Stimulated activated CD8-positive, alpha-beta memory T cell treated with anti-CD3 and anti-CD28 coated beads, Interleukin-15, amount 100 ng/mL, for 48 hours (primary cell): ENCODE measurements at regions not wholly inside any gene's neighbourhood (a gene's known extent, or its start where the extent isn't known, plus 50 kb on each side); places are given as distances from the start of the nearest gene placed in this dataset.

Experiments
- DNase-seq, 2 donors: peaks; one replicate each; pipeline ENCODE4 v3.0.0-alpha.2; 2020; ENCODE audit warnings: low read depth in 2 of 2

DNA sequence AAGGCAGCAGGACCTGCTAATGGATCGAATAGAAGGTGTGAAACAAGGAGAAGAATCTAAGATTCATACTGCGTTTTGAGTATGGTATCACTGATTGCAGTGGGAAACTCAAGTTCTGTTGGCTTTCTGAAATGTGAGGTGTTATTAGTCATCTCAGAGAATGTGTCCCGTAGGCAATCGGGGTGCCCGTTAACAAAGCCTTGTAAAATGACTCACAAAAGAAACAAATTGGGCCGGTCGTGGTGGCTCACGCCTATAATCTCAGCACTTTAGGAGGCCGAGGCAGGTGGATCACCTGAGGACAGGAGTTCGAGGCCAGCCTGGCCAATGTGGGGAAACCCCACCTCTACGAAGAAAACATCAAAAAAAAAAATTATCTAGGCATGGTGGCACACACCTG, 118.2 kb upstream of the C7orf33 start:
- no peak for DNase-seq

DNA sequence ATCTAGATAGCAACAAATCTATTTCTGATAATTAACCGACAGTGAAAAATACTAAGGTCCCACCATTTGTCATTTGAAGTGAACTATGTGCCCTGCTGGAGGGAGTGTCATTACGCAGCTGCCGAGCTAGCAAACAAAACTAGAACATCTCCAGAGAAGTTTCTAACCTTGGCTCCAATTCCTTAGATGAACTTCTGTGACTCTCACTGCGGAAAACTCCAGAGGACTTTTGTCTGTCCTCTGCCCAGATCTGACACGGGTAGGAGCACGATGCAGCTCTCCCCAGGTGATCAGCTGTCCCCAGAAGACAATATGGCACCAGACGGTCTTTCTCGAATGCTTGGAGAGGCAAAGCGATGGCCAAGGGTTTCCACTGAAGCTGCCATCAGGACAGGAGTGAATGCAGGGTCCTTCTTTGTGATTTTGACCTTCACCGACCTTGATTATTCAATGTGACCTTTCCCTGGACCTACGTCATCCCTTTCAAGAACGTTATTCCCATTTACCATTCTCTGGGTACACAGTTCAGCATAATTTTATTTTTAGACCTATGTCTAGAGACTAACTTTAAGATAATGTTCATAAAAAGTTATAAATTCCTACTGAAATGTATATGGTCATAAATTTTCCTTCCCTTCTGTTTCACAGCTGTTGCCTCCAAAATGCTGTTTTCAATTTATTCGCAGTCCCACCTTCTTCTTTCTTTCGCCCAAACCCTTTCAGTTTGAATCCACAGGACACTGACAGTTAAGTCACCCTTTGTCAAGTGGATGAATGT, 116.7 kb upstream of the C7orf33 start:
- no peak for DNase-seq

- no peak for DNase-seq
These were observed 116.0 kb upstream of the C7orf33 start for GRCh38 chr7:148474481-148475025.

- DNase-seq: no peak
These were observed 112.0 kb upstream of the C7orf33 start for GRCh38 chr7:148478551-148478950.

- DNase-seq: no peak
These were observed 110.0 kb upstream of the C7orf33 start for GRCh38 chr7:148480479-148481146.

DNA sequence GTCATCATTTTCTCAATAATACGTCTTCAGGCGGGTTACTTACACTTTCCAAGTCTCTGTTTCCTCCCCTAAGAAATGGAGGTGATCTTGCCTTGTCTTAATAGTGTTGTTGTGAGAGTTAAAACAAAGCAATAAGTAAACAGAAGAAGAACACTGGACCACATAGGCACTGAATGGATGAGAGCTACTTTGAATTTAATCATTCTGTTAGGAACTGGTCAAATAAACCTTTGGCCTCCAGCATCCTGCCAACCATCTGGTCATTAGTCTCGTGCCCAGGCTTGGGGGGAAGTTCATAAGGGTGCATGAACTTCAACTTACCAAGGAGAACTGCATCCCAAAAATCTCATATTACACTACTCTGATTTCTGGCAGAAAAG, 109.4 kb upstream of the C7orf33 start:
- no peak for DNase-seq

- DNase-seq: no peak
These were observed 108.5 kb upstream of the C7orf33 start for GRCh38 chr7:148481971-148482626.

DNA sequence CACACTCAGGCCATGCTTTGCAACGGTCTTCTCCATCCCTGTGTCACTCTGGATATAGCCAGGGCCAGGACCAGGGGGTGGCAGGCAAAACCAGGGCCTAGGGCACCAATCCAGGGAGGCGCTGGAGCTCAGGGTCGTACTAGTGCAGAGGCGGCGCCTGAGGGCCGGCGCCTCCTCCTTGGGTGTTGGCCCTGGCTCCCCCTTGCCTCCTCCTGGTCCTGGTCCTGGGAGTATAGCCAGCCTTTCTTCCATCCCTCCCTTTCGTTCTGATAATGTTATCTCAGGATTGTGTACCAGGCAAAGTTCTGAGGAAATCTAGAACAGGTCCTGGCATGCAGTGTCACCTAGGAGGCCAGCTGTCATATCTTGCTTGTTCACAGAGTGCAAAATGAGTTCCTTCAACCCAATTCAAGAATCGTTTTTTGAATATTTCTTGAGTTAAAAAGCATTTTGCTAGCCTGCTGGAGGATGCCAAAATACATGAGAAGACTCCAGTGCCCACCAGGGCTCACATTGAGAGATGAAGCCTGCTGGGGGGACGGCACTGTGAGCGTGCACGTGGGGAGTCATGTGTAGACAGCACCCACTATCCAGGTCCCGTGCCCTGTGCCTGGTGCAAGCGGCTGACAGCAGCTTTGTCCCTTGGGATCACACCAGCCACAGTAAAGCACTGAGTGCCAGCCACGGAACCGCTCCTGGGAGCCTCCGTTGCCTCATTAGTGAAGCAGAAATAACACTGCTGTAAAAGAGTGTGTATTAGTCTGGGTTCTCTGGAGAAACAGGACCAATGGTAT, 106.9 kb upstream of the C7orf33 start:
- DNase-seq: no peak

DNA sequence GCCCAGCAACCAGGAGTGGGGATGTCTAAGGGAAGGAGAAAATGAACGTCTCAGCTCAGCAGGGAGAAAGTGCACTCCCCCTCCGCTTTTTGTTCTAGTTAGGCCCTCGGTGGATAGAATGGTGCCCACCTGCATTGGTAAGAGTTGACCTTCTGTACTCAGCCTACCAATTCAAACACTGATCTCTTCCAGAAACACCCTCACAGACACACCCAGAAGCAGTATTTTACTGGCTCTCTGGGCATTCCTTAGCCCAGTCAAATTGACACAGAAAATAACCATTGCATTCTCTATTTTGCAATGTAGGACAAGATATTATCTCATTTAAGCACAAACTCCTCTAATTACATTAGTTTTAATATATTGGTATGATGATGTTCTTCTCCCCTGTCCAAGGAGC, 106.1 kb upstream of the C7orf33 start:
- DNase-seq: no peak

- no peak for DNase-seq
These were observed 104.9 kb upstream of the C7orf33 start for GRCh38 chr7:148485618-148486017.

DNA sequence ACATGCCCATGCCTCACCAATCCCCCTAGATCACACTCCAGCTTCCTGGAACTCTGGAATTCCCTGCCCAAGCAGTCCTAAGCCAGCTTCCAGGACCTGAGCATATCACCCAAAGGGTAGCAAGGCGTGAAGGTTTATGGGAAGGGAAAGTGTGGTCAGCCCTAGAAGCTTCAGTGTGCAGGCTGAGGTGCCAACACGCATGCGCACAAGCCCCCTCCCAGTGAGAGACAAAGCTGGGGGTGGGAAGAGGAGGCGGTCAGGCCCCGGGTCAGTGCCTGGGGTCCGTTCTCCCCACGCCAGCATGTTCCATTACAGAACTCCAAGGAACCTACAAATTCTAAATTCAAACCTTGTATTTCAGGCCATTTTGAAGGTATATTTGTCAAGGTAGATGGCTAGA, 103.6 kb upstream of the C7orf33 start:
- DNase-seq: no peak

- DNase-seq: no peak
These were observed 102.7 kb upstream of the C7orf33 start for GRCh38 chr7:148487912-148488311.

DNA sequence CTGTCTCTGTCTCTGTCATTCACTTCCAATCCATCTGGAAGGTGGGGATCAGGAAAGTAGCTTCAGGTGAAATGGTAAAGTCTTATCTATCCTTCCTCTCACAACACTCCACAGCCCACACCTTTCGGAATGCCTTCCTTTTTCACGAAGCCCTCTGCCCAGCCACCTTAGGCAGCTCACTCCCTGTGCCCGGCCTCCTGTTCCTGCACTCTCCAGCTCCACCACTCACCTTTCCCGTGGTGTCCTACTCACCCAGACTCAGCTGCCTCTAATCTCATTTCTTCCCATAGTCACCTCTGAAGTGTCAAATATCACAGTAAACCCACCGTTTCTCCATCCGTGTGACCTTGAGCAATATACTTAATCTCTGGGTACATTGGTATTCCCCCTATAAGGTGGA, 100.9 kb upstream of the C7orf33 start:
- no peak for DNase-seq

DNA sequence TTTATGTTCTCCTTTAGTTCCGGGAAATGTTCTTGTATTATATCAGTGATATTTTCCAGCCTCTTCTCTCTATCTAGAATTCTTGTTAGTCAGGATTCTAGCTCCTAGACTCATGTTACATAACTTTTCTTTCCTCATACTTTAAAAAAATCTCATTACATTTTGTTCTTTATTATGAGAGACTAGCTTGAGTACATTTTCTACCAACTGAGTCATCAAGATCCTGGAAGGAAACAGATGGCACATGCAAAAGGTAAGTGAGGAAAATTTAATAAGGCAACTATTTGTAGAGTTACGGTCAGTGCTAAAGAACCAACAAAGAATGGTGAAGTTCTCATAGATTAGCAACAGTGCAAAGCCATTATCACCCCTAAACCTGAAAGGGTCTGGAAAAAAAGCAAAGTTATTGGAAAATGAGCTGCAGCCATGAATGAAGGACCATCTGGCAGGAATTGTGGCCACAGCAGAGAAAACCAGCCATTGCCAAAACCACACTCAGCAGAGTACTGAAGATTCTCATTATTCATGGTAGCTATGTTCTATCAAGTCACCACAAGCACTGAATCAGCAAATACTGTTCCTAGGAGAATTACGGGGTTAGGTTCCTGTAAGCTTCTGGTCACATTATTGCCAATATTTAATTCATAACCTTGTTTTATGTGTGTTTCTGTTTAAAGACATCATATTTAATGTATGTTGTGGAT, 98.3 kb upstream of the C7orf33 start:
- DNase-seq: no peak

GRCh38 chr7:148495605-148496004, 95.0 kb upstream of the C7orf33 start:
- DNase-seq: no peak

- no peak for DNase-seq
These were observed 89.6 kb upstream of the C7orf33 start for GRCh38 chr7:148500978-148501377.

DNA sequence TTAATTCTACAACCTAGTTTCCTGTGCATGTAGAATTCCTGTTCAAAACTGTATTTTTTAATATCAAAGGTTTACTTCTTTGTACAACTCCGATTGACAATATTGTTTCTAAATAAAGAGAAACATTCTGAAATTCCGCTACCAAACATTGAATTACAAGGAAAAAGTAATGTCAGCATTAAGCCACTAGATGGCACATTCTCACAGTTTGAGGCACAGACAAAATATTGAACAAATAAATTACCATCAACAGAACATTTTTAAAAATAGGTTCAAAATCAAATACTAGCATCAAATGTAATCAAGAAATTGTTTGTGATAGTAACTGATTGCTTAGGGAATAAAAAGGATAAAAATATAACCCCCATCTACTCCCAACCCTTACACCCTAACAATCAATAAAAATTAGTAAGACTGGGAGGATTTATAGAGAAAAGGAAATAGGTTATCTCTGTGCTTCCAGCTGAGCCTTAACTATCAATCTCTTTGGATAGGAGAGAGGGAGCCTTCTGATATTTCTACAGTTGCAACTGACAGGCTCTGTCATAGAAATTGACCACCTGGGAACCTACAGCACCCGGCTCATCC, 86.6 kb upstream of the C7orf33 start:
- DNase-seq: no peak

- no peak for DNase-seq
These were observed 84.8 kb upstream of the C7orf33 start for GRCh38 chr7:148505645-148506375.

DNA sequence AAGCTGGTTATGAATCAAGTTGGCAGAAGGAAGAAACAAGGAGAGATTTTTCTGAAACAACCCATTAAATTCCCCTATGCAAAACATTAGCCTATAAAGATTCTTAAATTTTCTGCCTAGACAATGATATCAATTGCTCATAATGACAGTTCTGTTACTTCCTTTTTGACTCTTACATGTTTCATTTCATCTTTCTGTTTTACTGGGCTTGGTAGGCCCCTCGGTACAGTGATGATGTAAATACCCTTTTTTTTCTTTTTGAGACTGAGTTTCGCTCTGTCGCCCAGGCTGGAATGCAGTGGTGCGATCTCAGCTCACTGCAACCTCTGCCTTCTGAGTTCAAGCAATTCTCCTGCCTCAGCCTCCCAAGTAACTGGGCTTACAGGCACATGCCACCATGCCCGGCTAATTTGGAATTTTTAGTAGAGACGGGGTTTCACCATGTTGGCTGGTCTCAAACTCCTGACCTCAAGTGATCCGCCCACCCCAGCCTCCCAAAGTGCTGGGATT, 83.4 kb upstream of the C7orf33 start:
- peak in 1 of 2 donors; percentile 28 for DNase-seq

DNA sequence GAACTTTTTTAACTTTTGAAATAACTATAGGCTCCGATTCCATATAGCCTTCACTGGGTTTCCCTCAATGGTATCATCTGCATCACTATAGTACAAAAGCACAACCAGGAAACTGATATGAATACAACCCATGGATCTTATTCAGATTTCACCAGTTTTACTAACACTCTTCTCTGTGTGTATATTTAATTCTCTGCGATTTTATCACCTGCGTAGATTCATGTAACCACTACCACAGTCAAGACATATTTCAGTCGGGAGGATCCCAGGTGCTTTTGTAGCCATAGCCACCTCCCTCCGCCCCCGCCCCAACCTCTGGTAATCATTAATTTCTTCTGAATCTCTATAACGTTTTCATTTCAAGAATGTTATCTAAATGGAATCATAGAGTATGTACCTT, 82.8 kb upstream of the C7orf33 start:
- DNase-seq: peak in 1 of 2 donors; percentile 36
